ENCODE measurements at regions not wholly inside any gene's neighbourhood (a gene's known extent, or its start where the extent isn't known, plus 50 kb on each side); places are given as distances from the start of the nearest gene placed in this dataset.

DNA sequence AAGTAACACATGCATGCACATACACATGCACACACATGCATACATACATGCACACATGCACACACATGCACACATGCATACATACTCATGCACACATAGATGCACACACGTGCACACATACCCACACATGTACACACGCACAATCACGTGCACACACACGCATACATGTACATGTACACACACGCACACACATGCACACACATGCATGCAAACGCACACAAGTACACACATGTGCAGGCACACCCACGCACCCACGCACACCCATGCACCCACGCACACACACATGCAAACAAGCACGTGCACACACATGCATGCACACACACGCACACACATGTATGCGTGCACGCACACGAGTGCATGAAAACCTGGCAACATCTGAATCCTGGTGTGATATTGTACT, 232.7 kb upstream of the CDH4 start:
- peaks cover 67% of the 10 kb centered on the region for H3K27me3 Mint-ChIP-seq (ENCODE audit: insufficient read depth)
- no peaks in the 10 kb centered on the region for H3K4me1 Mint-ChIP-seq
- H3K36me3 Mint-ChIP-seq (ENCODE audit: low read depth), result no peaks in the 10 kb centered on the region
- no peak overlapping the region for H3K4me3 ChIP-seq (ENCODE audit: low read length)
- no peaks in the 10 kb centered on the region for H3K27me3 ChIP-seq (ENCODE audit: control insufficient read depth, insufficient read depth, low read length, poor library complexity, severe bottlenecking)
- 89 to 100% methylated on average over 5 to 14 of the region's 14 CpGs for WGBS, 2 experiments (ENCODE audit: insufficient coverage in 1 of 2, insufficient read length in 1 of 2)
- no peaks in the 10 kb centered on the region for H3K9me3 ChIP-seq (ENCODE audit: control insufficient read depth, low read length)
- H3K9ac ChIP-seq (ENCODE audit: extremely low read depth, low read length, poor library complexity, severe bottlenecking), result no peak overlapping the region
- H3K9me3 Mint-ChIP-seq, result peaks cover 9% of the 10 kb centered on the region
- no peaks in the 10 kb centered on the region for H3K36me3 ChIP-seq (ENCODE audit: control insufficient read depth, insufficient read depth, low read length)
- TF ChIP-seq, protein P1, sequence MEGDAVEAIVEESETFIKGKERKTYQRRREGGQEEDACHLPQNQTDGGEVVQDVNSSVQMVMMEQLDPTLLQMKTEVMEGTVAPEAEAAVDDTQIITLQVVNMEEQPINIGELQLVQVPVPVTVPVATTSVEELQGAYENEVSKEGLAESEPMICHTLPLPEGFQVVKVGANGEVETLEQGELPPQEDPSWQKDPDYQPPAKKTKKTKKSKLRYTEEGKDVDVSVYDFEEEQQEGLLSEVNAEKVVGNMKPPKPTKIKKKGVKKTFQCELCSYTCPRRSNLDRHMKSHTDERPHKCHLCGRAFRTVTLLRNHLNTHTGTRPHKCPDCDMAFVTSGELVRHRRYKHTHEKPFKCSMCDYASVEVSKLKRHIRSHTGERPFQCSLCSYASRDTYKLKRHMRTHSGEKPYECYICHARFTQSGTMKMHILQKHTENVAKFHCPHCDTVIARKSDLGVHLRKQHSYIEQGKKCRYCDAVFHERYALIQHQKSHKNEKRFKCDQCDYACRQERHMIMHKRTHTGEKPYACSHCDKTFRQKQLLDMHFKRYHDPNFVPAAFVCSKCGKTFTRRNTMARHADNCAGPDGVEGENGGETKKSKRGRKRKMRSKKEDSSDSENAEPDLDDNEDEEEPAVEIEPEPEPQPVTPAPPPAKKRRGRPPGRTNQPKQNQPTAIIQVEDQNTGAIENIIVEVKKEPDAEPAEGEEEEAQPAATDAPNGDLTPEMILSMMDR (conservative IDR thresholded peaks at IDR 0.05), result no peak
- no peak overlapping the region for H3K27ac Mint-ChIP-seq
- no peak for DNase-seq
- H3K4me1 ChIP-seq (ENCODE audit: control insufficient read depth, insufficient read depth, low read length), result no peaks in the 10 kb centered on the region
- H3K4me3 Mint-ChIP-seq, result no peak overlapping the region
- no peak overlapping the region for H3K27ac ChIP-seq (ENCODE audit: low read depth, low read length)

DNA sequence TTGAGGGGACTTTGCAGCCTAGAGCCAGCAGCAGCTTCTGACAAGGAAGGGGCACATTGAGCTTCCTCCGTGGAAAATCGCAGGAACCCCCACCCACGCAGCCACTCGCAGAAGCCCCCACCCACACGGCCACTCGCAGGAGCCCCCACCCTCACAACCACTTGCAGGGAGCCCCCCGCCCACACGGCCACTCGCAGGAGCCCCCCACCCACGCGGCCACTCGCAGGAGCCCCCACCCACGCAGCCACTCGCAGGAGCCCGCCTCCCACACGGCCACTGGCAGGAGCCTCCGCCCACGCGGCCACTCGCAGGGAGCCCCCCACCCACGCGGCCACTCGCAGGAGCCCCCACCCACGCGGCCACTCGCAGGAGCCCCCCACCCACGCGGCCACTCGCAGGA, 228.4 kb upstream of the CDH4 start:
- Mint-ChIP-seq H3K9me3 (peaks cover 24% of the 10 kb centered on the region), H3K4me1 (no peaks in the 10 kb centered on the region), H3K4me3 (no peak overlapping the region), H3K27ac (no peak overlapping the region), H3K36me3 (ENCODE audit: low read depth) (no peaks in the 10 kb centered on the region), H3K27me3 (ENCODE audit: insufficient read depth) (peaks cover 55% of the 10 kb centered on the region)
- DNase-seq, result no peak
- TF ChIP-seq, protein P1 (conservative IDR thresholded peaks at IDR 0.05), result no peak
- Histone ChIP-seq H3K9ac (ENCODE audit: extremely low read depth, low read length, poor library complexity, severe bottlenecking) (no peak overlapping the region), H3K4me3 (ENCODE audit: low read length) (no peak overlapping the region), H3K27ac (ENCODE audit: low read depth, low read length) (no peak overlapping the region), H3K4me1 (ENCODE audit: control insufficient read depth, insufficient read depth, low read length) (no peaks in the 10 kb centered on the region), H3K9me3 (ENCODE audit: control insufficient read depth, low read length) (no peaks in the 10 kb centered on the region), H3K36me3 (ENCODE audit: control insufficient read depth, insufficient read depth, low read length) (no peaks in the 10 kb centered on the region), H3K27me3 (ENCODE audit: control insufficient read depth, insufficient read depth, low read length, poor library complexity, severe bottlenecking) (no peaks in the 10 kb centered on the region)
- WGBS, 2 experiments (ENCODE audit: insufficient coverage in 1 of 2, insufficient read length in 1 of 2), result 100% methylated on average over 21 of the region's 29 CpGs; no CpG with 5 or more reads in 1 of the 2 experiments

DNA sequence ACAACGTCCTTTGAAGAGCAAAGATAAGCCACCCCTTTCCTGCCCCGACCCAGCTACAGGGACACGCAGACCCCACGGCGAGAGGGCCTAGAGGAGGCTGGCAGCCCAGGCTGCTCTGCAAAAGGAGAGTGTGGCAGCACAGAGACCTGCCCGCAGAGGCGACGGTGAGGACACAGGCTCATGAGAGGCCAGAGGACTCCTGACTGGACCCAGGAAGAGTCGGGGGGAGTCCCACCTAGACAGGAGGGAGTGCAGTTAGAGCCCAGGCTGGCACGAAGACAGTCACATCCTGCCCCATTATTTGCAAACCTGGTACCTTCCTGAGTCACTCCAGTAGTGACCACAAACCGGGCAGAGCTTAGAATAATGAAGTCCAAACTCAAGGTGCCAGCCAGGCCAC, 227.7 kb upstream of the CDH4 start:
- Histone ChIP-seq H3K9ac (ENCODE audit: extremely low read depth, low read length, poor library complexity, severe bottlenecking) (no peak overlapping the region), H3K36me3 (ENCODE audit: control insufficient read depth, insufficient read depth, low read length) (no peaks in the 10 kb centered on the region), H3K27ac (ENCODE audit: low read depth, low read length) (no peak overlapping the region), H3K4me1 (ENCODE audit: control insufficient read depth, insufficient read depth, low read length) (no peaks in the 10 kb centered on the region), H3K4me3 (ENCODE audit: low read length) (no peak overlapping the region), H3K27me3 (ENCODE audit: control insufficient read depth, insufficient read depth, low read length, poor library complexity, severe bottlenecking) (no peaks in the 10 kb centered on the region), H3K9me3 (ENCODE audit: control insufficient read depth, low read length) (no peaks in the 10 kb centered on the region)
- WGBS, 2 experiments (ENCODE audit: insufficient coverage in 1 of 2, insufficient read length in 1 of 2), result 93 to 94% methylated on average over 5 to 11 of the region's 11 CpGs
- Mint-ChIP-seq H3K4me1 (no peaks in the 10 kb centered on the region), H3K9me3 (peaks cover 22% of the 10 kb centered on the region), H3K27ac (no peak overlapping the region), H3K27me3 (ENCODE audit: insufficient read depth) (peaks cover 57% of the 10 kb centered on the region), H3K36me3 (ENCODE audit: low read depth) (no peaks in the 10 kb centered on the region), H3K4me3 (no peak overlapping the region)
- TF ChIP-seq, protein P1 (conservative IDR thresholded peaks at IDR 0.05), result no peak
- no peak for DNase-seq

Measured in endodermal cell (in vitro differentiated cells).